ENCODE measurements at regions not wholly inside any gene's neighbourhood (a gene's known extent, or its start where the extent isn't known, plus 50 kb on each side); places are given as distances from the start of the nearest gene placed in this dataset.

DNA sequence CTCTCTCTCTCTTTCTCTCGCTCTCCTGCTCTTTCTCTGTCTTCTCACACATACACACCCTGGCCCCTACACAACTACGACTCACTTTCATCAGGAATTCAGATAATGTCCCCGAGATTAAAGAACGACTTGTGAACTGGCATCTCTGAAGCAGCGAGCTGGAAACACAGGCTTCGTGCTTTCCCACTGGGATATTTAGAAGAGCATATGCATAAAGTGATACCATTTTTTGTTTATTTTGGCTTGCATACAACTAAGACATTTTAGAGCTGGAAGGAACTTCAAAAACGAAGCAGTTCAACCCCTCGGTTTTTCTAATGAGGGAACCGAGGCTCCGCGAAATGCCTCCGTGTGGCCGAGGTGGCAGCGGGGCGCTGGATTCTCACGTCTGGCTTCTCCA lies 88.6 kb downstream of the ZBTB18 start:
- TF ChIP-seq EZH2phosphoT487 (IDR thresholded peaks at IDR 0.05; ENCODE audit: borderline replicate concordance, low read length) (no peak), EZH2 (IDR thresholded peaks at IDR 0.05; ENCODE audit: low read length, unreplicated experiment) (no peak)
- TF ChIP-seq, protein P1, sequence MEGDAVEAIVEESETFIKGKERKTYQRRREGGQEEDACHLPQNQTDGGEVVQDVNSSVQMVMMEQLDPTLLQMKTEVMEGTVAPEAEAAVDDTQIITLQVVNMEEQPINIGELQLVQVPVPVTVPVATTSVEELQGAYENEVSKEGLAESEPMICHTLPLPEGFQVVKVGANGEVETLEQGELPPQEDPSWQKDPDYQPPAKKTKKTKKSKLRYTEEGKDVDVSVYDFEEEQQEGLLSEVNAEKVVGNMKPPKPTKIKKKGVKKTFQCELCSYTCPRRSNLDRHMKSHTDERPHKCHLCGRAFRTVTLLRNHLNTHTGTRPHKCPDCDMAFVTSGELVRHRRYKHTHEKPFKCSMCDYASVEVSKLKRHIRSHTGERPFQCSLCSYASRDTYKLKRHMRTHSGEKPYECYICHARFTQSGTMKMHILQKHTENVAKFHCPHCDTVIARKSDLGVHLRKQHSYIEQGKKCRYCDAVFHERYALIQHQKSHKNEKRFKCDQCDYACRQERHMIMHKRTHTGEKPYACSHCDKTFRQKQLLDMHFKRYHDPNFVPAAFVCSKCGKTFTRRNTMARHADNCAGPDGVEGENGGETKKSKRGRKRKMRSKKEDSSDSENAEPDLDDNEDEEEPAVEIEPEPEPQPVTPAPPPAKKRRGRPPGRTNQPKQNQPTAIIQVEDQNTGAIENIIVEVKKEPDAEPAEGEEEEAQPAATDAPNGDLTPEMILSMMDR (conservative IDR thresholded peaks at IDR 0.05; ENCODE audit: low read depth, low read length) = no peak
- DNase-seq (no peak), ATAC-seq (no peak)
- ChIA-PET CTCF (no interaction called here), POLR2A (ENCODE audit: unreplicated experiment) (no interaction called here)
- H3K27ac ChIP-seq (ENCODE audit: low read length) = no peak overlapping the region
- H3K9me2 ChIP-seq (replicated peaks; ENCODE audit: low read length) = 0 out of 2 replicates have a peak, but pooled peaks cover 3% of the 10 kb centered on the region
- no peak overlapping the region for H2AFZ ChIP-seq (ENCODE audit: low read length)
- H3K9ac ChIP-seq (ENCODE audit: low read length) = no peak overlapping the region
- no peaks in the 10 kb centered on the region for H3K27me3 ChIP-seq (ENCODE audit: low read length)
- H3K4me3 ChIP-seq (ENCODE audit: low read length) = no peak overlapping the region
- H3K4me2 ChIP-seq (ENCODE audit: low read length) = no peak overlapping the region
- no peaks in the 10 kb centered on the region for H3K9me3 ChIP-seq (ENCODE audit: low read length)
- no peaks in the 10 kb centered on the region for H3K79me2 ChIP-seq (ENCODE audit: low read length)
- BruUV-seq (replicated peaks) = no TSS peak
- no peaks in the 10 kb centered on the region for H3K4me1 ChIP-seq (ENCODE audit: insufficient read depth, low read length)
- no peaks in the 10 kb centered on the region for H4K20me1 ChIP-seq (ENCODE audit: low read length)
- H3K36me3 ChIP-seq (ENCODE audit: low read depth, low read length) = no peaks in the 10 kb centered on the region
- H3F3A ChIP-seq (ENCODE audit: low read length, unreplicated experiment) = no peaks in the 10 kb centered on the region
- intact Hi-C loops (cut with micrococcal nuclease) = no loop called here

DNA sequence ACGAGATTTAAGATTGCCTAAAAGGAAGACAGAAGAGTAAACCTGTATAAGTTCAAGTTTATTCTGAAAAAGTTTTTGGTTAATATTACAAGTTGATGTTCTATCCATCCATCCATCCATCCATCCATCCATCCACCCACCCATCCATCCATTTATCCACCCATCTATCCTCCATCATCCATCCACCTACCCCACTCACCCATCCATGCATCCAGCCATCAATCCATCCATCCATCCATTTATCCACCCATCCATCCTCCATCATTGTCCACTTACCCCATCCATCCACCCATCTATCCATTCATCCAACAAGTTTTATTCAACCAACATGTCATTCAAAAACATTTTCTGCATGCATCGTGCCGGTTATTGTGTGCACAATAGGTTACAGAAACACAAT lies 89.3 kb downstream of the ZBTB18 start:
- Histone ChIP-seq H3K4me1 (ENCODE audit: insufficient read depth, low read length) (no peaks in the 10 kb centered on the region), H3K27me3 (ENCODE audit: low read length) (no peaks in the 10 kb centered on the region), H3F3A (ENCODE audit: low read length, unreplicated experiment) (no peaks in the 10 kb centered on the region), H2AFZ (ENCODE audit: low read length) (no peak overlapping the region), H3K9ac (ENCODE audit: low read length) (no peak overlapping the region), H3K9me3 (ENCODE audit: low read length) (no peaks in the 10 kb centered on the region), H3K9me2 (replicated peaks; ENCODE audit: low read length) (0 out of 2 replicates have a peak, but pooled peaks cover 3% of the 10 kb centered on the region), H3K79me2 (ENCODE audit: low read length) (no peaks in the 10 kb centered on the region), H3K36me3 (ENCODE audit: low read depth, low read length) (no peaks in the 10 kb centered on the region), H3K4me2 (ENCODE audit: low read length) (no peak overlapping the region), H4K20me1 (ENCODE audit: low read length) (no peaks in the 10 kb centered on the region), H3K27ac (ENCODE audit: low read length) (no peak overlapping the region), H3K4me3 (ENCODE audit: low read length) (no peak overlapping the region)
- intact Hi-C loops (cut with micrococcal nuclease) = no loop called here
- no TSS peak for BruUV-seq (replicated peaks)
- POLR2A ChIA-PET (ENCODE audit: unreplicated experiment) = no interaction called here
- no peak for ATAC-seq
- TF ChIP-seq, protein P1 (conservative IDR thresholded peaks at IDR 0.05; ENCODE audit: low read depth, low read length) = no peak
- TF ChIP-seq EZH2 (IDR thresholded peaks at IDR 0.05; ENCODE audit: low read length, unreplicated experiment) = no peak
- TF ChIP-seq EZH2phosphoT487 (IDR thresholded peaks at IDR 0.05; ENCODE audit: borderline replicate concordance, low read length) = no peak
- CTCF ChIA-PET = no interaction called here
- DNase-seq = no peak

DNA sequence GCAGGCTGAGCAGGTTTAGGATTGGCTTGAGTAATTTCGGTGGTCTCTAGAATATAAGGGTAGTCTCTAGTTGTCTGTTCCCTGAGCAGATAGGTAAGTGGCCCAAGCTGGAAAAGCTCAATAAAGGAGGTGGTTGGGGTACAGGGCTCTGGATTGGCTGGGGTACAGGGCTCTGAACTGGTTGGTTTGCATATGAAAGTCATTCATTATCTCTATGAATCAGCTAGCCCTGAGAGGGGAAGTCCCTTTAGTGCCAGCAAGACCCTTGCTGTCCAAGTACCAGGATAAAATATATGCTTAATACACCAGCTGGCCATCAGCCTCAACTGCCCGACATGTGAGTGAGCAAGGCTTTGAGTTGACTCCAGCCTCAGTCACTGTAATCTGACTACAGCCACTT lies 93.0 kb downstream of the ZBTB18 start:
- CTCF ChIA-PET = no interaction called here
- TF ChIP-seq EZH2 (IDR thresholded peaks at IDR 0.05; ENCODE audit: low read length, unreplicated experiment) (no peak), EZH2phosphoT487 (IDR thresholded peaks at IDR 0.05; ENCODE audit: borderline replicate concordance, low read length) (no peak)

More for the DNA sequence above, 93.0 kb downstream of the ZBTB18 start:
- Histone ChIP-seq H3K4me1 (ENCODE audit: insufficient read depth, low read length) (no peaks in the 10 kb centered on the region), H3F3A (ENCODE audit: low read length, unreplicated experiment) (no peaks in the 10 kb centered on the region), H3K27ac (ENCODE audit: low read length) (no peak overlapping the region), H2AFZ (ENCODE audit: low read length) (no peak overlapping the region), H3K79me2 (ENCODE audit: low read length) (no peaks in the 10 kb centered on the region), H3K9me3 (ENCODE audit: low read length) (no peaks in the 10 kb centered on the region), H3K4me3 (ENCODE audit: low read length) (no peak overlapping the region), H3K27me3 (ENCODE audit: low read length) (no peaks in the 10 kb centered on the region), H3K36me3 (ENCODE audit: low read depth, low read length) (no peaks in the 10 kb centered on the region), H3K9me2 (replicated peaks; ENCODE audit: low read length) (no peaks in the 10 kb centered on the region), H3K9ac (ENCODE audit: low read length) (no peak overlapping the region), H3K4me2 (ENCODE audit: low read length) (no peak overlapping the region), H4K20me1 (ENCODE audit: low read length) (no peaks in the 10 kb centered on the region)
- ATAC-seq (no peak), DNase-seq (no peak)
- intact Hi-C loops (cut with micrococcal nuclease) = no loop called here
- no TSS peak for BruUV-seq (replicated peaks)
- POLR2A ChIA-PET (ENCODE audit: unreplicated experiment) = no interaction called here

Measured in PC-3 (cell line).